ENCODE measurements at regions not wholly inside any gene's neighbourhood (a gene's known extent, or its start where the extent isn't known, plus 50 kb on each side); places are given as distances from the start of the nearest gene placed in this dataset.

- TF ChIP-seq CTCF (IDR thresholded peaks at IDR 0.05; ENCODE audit: low read length), result no peak
- no peak for TF ChIP-seq EZH2 (IDR thresholded peaks at IDR 0.05; ENCODE audit: borderline replicate concordance, low read length)
These were observed 745.4 kb downstream of the PDHA2 start for GRCh38 chr4:96585304-96585703.
